Midbrain (tissue), 1 donor: ENCODE measurements at regions not wholly inside any gene's neighbourhood (a gene's known extent, or its start where the extent isn't known, plus 50 kb on each side); places are given as distances from the start of the nearest gene placed in this dataset.
"Not testable (repeated sequence)": the region's sequence is repeated elsewhere in the genome, so short reads cannot be mapped to it uniquely, and the experiment has no call there.

Source experiments
- DNase-seq: peaks from one replicate; lab custom pipeline; 2025; lab: John Stamatoyannopoulos, UW

GRCh38 chr2:111448796-111449195 is 328.1 kb downstream of the BCL2L11 start:
- DNase-seq = not testable (repeated sequence)

- not testable (repeated sequence) for DNase-seq
Measured at GRCh38 chr2:111450526-111450925, 329.8 kb downstream of the BCL2L11 start.

GRCh38 chr2:111451692-111452199 is 331.0 kb downstream of the BCL2L11 start:
- DNase-seq = not testable (repeated sequence)

GRCh38 chr2:111452208-111452607 is 331.5 kb downstream of the BCL2L11 start:
- not testable (repeated sequence) for DNase-seq

- not testable (repeated sequence) for DNase-seq
Measured at GRCh38 chr2:111453308-111453707, 332.6 kb downstream of the BCL2L11 start.

DNA sequence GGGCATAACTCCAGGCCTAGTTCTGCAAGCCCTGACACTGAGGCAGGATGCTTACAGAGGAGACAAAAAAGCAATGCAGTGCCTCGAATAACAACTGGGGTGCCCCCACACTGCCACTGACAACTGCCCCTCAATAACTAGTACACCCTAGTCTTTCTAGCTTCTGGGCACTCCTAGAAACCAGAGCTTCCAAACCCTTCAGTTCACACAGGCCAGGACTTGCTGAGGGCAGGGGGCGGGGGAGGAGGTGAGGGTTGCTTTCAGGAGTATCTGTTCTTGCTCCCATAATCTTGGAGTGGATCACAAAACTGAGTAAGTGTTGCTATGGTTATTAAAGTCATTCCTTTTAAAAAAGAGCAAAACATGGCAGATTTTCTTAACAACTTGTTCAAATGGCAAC is 333.1 kb downstream of the BCL2L11 start:
- DNase-seq = not testable (repeated sequence)

- DNase-seq = not testable (repeated sequence)
Measured at GRCh38 chr2:111454404-111454803, 333.7 kb downstream of the BCL2L11 start.

- DNase-seq = not testable (repeated sequence)
Measured at GRCh38 chr2:111455016-111456015, 334.6 kb downstream of the BCL2L11 start.

DNA sequence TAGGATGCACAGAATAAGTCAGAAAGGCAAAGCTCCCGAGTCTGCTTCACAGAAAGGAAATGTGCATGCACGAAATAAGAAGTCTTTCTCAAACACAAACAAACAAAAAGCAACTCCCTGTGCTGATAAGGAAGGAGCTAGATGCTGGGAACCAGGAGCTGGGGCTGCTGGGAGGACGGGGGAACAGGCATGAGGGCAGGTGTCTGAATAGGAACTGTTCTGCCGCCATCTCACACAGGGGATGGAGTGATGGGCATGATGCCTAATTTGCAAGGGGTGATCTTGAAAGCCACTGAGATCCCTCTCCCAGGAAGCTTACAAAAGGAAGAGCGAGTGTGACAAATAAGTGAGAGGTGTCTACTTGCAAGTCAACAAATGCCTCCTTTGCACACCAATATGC is 336.5 kb downstream of the BCL2L11 start:
- DNase-seq = not testable (repeated sequence)

GRCh38 chr2:111460901-111461300 is 340.2 kb downstream of the BCL2L11 start:
- DNase-seq = not testable (repeated sequence)

DNA sequence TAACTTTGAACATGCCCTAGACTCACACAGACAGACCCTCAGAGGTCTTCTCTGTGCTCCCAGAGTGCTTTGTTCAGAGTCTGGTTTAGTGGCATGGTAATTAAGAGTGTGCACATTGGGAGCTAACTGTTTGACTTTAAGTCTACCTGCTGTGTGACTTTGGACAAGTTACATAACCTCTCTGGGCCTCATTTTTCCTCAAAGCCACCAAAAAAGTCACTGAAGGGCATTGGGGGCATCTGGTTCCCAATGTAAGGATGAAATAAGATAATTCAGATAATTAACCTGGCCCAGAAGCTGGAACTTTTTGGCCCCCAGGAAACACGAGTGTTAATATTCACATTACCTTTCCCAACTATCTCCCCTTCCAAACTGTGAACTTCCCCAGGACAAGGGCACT is 341.1 kb downstream of the BCL2L11 start:
- not testable (repeated sequence) for DNase-seq

GRCh38 chr2:111462572-111462971 is 341.9 kb downstream of the BCL2L11 start:
- not testable (repeated sequence) for DNase-seq

- DNase-seq = not testable (repeated sequence)
Measured at GRCh38 chr2:111463238-111463848, 342.6 kb downstream of the BCL2L11 start.

DNA sequence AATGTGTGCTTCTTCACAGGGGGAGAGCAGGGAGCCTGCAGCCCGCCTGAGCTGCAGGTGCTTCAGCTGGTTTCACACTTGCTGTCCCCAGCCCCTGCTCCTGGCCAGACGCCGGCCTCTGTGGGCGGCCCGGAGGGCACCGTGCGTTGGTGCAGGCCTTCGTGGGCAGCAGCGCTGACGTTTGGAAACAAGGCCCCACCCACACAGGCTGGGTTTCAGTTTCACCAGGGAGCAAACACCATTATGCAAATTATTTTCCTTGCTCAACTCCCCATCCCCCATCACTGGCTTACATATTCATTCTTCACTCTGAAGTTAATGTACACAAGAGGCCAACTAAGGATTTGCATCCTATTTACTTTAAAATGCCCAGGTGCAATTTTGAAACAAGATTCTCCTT is 343.2 kb downstream of the BCL2L11 start:
- not testable (repeated sequence) for DNase-seq

DNA sequence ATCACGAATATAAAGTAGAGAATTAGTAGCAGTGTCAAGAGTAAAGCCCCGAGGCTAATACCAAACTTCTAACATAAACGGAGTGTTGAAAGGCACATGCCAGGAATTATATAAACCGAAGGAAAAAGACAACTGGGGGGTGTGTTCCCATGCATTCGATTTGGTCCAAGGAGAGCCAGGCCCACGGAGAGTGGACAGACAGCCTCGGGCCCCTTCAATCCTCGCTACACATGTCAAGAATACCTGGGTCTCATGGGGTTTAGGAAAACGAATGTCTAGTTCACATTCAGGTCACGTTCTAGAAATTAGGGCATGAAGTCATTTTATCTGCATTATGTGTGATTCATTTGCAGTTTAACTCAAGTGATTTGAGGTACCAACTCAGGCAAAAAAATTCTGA is 343.7 kb downstream of the BCL2L11 start:
- DNase-seq = not testable (repeated sequence)

GRCh38 chr2:111465521-111465920 is 344.8 kb downstream of the BCL2L11 start:
- DNase-seq = not testable (repeated sequence)

- not testable (repeated sequence) for DNase-seq
Measured at GRCh38 chr2:111466744-111467143, 346.0 kb downstream of the BCL2L11 start.

DNA sequence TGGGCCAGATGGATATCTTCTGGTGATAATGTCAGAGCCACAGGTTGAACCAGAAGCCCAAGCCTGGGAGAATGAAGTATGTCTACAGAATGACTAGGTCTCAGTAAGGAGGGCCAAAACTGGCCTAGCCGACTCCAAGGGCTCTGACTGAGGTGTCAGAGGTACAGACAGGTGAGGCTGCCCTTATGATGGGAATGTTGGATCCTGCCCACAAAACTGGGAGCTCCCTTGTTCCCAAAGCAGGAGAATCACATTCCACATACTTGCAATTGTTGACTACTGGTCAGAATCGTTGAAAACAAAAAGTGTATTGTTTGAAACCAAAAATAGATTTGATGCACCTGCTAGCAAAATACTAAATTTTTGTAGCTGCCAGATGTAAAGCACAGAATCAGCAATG is 350.2 kb downstream of the BCL2L11 start:
- DNase-seq = not testable (repeated sequence)

GRCh38 chr2:111471791-111472530 is 351.2 kb downstream of the BCL2L11 start:
- not testable (repeated sequence) for DNase-seq

- DNase-seq = not testable (repeated sequence)
Measured at GRCh38 chr2:111472844-111473403, 352.2 kb downstream of the BCL2L11 start.

DNA sequence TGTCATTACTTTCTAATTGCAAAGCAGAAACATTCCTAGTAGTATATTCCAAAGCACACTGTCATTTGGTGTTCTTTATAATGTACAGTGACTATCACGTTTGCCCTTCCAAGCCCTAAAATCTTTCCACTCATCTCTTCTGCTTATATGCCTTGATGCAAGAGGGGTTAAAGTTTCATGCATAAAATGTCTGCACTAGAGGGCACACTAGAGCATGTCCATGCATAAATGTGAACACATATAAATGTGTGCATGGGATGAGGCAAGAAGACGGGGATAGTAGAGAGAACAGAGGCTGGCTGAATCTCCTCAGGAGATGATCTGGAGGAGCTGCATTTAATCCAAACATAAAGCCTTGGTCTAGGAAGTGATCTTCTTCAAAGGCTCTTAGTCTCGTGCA is 352.8 kb downstream of the BCL2L11 start:
- DNase-seq = not testable (repeated sequence)
